ENCODE measurements at regions not wholly inside any gene's neighbourhood (a gene's known extent, or its start where the extent isn't known, plus 50 kb on each side); places are given as distances from the start of the nearest gene placed in this dataset.

GRCh38 chr11:115556984-115557383, 52.8 kb upstream of the CADM1 start:
- DNase-seq, result no peak

- no peak for DNase-seq
These were observed 51.3 kb upstream of the CADM1 start for GRCh38 chr11:115555336-115556090.
